NCI-H2227 treated with DMSO at 0.1 percent for 48 hours (cell line): ENCODE measurements at regions not wholly inside any gene's neighbourhood (a gene's known extent, or its start where the extent isn't known, plus 50 kb on each side); places are given as distances from the start of the nearest gene placed in this dataset.
"Not testable (repeated sequence)": the region's sequence is repeated elsewhere in the genome, so short reads cannot be mapped to it uniquely, and the experiment has no call there.

Experiments used
- DNase-seq: peaks from one replicate; lab custom pipeline; 2025; lab: John Stamatoyannopoulos, UW

DNA sequence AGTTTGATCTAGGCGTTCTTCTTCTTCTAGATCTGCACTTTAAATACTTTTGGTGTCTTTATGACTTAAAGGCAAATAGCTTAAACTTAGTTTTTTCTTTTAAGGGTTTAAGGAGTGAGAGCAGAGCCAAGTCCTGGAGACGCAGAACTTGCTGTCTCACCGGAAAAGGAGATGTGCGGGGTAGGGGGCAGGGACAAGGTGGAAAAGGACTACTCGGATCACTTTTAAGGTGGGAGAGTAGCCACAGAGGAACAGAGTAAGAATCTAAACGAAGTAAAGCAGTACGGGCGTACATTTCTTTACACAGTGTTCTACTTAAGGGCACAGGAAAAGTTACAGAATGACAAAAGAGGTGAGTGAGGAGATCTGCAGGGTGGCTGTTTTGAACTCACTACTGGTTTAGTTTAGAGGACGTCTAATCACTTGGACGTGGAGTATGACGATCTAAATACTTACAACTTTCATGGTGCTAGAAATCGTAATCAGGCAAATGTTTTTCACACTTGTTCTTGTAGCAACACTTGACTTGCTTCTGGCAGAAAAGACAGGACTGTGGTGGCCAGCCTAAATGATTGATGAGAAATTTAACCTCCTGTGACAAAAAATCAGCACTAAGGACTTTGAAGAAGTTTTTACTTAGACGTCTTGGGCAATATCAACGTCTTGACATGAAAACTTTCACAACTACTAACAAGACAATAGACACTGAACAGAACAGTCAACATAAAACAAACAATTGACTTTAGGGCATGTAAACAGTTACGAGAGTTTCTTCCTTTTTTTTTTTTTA, 127.0 kb downstream of the ART5 start:
- not testable (repeated sequence) for DNase-seq

DNA sequence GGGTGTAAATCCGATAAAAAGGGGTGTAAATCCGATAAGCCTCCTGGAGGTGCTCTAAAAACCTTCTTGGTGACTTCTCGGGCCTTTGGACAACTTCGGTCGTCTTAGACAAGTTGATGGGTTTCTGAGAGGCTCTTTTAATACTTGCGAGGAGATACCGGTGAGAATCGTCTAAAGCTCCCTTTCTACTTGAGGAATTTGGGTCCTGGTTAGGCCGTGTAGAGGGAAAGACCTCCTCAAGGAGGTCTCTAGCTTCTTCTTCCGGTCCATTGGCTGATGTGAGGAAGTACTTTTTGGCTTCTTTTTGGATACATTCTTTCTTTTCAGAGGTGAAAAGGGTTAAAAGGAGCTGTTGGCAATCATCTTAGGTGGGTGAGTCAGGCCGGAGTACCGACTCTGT, 128.5 kb downstream of the ART5 start:
- not testable (repeated sequence) for DNase-seq

DNA sequence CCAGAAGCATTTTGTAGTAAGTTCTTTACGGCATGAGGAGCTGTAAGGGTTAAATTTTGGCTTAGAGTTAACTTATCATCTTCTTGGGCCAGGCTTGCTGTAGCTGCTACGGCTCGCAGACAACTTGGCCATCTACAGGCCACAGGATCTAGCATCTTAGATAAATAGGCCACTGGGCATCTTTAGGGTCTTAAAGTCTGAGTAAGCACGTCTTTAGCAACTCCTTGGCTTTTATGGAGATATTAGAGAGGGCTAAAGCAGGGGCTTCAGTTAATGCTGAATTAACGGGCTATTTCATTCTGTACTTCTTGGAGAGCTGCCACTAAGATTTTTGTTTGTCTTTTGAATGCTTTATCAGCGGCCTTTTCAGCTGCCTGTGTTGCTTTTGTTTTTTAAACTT, 129.0 kb downstream of the ART5 start:
- not testable (repeated sequence) for DNase-seq

DNA sequence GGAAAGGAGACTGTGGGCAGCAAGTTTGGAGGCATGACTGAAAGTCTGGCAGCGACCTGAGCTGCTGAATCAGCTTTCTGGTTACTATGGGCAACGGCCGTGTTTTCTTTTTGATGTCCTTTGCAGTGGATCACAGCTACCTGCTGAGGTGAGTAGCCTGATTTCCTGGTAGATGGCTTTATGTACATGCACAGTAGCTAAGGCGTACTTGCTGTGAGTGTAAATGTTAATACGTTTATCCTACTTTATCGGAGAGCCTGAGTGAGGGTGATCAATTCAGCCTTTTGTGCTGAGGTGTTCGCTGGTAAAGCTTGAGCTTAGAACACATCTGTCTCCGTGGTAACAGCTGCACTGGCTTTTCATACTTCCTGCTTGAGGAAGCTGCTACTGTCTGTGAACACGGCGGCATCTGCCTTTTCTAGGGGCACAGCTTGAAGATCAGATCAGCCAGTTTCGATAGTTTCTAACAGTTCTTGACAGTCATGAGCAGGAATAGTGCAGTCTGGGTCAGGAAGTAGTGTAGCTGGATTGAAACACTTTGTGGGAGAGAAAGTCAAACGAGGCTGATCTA, 129.6 kb downstream of the ART5 start:
- DNase-seq = peak; percentile 18

DNA sequence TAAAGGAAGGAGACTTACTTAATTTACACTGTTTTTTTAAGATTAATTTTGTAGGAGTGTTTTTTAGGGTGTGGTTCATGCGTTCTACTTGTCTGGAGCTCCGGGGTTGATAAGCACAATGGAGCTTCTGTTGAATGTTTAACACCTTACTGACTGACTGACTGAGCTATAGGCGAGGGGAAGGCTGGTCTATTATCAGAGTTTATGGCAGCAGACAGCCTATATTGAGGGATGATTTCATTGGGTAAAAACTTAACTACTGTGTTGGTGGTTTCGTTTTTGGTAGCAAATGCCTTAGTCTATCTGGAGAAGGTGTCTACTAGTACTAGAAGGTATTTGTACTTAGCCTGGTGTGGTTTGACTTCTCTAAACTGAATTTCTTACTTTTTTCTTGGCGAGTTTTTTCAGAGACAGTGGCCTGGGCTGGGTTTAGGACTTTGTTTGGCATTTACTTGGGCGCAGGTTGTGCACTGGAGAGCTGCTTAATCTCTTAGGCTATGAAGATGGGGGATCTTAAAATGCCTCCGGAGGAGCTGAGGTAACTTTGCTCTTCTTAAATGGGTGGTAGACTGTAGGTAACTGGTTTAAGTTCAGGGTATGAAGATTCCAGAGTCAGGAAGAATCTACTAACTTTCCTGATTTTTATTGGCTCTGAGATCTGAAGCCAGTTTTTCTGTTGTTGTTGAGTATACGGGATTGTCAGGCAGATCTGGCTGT, 130.2 kb downstream of the ART5 start:
- DNase-seq = not testable (repeated sequence)

DNA sequence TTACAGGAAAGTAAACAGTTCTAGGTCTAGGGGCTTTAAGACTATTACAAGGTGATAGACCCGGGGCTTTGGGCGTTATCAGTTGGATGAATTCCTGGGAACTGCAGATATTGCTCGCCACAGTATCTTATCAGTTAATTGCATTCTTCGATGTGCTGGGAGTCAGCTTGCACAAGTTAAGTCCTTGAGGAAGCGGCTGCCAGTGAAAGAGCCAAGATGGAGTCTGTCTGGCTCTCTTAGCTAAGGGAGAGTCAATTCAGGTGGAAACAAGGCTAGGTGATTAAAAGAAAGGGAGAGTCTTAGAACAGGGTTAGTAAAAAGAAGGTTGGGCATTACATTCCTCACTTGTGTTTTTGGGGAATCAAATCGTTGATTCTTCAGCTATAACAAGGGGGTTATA, 130.6 kb upstream of the ZNF195 start:
- not testable (repeated sequence) for DNase-seq

DNA sequence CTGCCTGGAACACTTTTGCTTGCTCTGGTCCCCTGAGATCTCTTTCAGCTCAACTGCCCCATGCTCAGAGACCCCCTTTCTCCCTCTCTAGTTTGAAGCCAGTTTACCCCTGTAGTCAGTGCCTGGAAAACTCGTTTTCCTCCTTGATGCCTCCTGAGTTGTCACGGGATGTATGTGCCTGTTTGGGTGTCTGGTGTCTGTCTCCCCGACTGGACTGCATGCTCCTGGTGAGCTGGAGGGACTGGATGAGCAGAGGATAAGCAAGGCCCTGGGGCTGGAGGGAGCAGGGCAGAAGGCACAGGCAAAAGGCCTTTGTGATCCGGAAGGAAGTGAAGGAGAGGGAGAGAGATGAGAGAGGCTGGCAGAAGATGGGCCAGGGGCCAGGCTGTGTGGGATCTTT, 120.3 kb upstream of the ZNF195 start:
- not testable (repeated sequence) for DNase-seq

DNA sequence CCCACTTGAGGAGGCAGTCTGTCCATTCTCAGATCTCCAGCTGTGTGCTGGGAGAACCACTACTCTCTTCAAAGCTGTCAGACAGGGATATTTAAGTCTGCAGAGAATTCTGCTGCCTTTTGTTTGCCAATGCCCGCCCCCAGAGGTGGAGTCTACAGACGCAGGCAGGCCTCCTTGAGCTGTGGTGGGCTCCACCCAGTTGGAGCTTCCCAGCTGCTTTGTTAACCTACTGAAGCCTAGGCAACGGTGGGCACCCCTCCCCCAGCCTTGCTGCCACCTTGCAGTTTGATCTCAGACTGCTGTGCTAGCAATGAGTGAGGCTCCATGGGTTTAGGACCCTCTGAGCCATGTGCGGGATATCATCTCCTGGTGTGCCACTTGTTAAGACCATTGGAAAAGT, 119.4 kb upstream of the ZNF195 start:
- not testable (repeated sequence) for DNase-seq

DNA sequence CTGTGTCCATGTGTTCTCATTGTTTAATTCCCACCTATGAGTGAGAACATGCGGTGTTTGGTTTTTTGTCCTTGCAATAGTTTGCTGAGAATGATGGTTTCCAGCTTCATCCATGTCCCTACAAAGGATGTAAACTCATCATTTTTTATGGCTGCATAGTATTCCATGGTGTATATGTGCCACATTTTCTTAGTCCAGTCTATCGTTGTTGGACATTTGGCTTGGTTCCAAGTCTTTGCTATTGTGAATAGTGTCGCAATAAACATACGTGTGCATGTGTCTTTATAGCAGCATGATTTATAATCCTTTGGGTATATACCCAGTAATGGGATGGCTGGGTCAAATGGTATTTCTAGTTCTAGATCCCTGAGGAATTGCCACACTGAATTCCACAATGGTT, 114.2 kb upstream of the ZNF195 start:
- DNase-seq = not testable (repeated sequence)

DNA sequence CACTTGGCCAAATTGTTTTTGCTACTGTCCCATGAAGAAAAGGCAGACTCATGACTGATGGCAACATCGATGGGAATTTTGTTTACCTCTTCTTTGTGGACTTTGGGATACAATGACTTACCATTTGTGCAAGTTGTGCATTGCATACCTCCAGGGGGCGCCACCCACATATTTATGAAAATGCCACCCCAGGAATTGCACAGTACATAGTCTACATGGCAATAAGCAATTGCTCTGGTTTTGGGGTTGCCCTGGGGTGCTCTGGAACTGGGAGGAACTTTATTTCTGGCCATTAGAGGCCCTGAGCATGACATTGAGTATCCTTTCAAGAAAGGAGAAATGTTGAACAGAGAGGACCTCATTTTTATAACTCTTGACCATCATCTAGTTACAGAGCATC, 109.1 kb upstream of the ZNF195 start:
- not testable (repeated sequence) for DNase-seq

DNA sequence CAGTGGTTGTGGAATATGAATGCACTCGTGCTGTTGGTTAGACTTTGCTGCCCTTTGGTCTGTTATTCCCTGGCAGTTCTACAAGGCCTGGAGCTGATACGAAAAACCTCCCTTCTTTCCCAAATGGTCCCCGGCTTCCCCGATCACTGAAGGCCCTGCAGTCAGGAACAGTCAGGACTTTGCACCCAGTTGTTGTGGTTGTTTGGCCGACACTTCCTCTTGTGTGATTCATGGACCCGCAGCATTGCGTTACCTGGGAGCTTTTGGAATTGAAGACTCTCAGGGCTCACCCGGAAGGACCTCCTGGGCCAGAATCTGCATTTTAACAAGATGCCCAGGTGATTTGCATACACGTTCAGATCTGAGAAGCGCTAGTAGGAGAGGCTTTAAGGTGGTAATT, 106.8 kb upstream of the ZNF195 start:
- not testable (repeated sequence) for DNase-seq

DNA sequence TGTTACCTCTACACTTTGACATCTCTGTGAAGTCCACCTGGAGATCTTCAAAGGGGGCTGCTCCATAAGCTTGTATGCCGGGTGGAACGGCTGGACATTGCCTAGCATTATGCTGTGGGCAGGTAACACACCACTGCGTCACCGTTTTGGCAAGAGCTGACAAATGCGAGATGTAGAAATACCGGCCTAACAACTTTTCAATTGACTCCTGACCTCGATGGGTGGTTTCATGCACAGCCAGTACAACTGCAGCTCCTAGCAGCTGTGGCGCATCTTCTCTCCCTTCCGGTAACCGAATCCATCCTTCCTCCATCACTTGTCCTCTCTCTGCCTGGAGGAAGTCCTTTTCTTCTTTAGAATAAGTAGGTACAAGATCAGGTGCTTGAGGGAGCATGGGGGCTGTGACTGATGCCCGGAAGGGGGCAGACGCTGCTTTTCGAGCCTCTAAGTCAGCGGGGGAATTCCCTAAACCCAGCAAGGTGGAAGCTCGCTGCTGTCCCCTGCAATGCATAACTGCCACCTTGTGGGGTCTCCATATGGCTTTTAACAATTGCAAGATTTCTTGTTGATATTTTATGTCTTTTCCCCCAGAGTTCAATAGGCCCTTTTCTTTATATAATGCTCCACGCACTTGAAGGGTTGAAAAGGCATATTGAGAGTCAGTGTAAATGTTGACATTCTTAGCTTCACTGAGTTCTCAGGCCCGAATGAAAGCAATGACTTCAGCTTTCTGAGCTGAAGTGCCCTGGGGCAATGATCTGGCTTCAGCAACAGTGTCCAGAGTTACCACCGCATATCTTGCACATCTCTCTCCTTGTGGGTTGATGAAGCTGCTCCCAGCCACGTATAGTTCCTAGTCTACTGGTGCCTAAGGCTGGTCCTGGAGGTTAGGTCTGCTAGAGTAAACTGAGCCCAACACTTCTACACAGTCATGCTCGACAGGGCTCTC, 98.3 kb upstream of the ZNF195 start:
- DNase-seq = not testable (repeated sequence)

DNA sequence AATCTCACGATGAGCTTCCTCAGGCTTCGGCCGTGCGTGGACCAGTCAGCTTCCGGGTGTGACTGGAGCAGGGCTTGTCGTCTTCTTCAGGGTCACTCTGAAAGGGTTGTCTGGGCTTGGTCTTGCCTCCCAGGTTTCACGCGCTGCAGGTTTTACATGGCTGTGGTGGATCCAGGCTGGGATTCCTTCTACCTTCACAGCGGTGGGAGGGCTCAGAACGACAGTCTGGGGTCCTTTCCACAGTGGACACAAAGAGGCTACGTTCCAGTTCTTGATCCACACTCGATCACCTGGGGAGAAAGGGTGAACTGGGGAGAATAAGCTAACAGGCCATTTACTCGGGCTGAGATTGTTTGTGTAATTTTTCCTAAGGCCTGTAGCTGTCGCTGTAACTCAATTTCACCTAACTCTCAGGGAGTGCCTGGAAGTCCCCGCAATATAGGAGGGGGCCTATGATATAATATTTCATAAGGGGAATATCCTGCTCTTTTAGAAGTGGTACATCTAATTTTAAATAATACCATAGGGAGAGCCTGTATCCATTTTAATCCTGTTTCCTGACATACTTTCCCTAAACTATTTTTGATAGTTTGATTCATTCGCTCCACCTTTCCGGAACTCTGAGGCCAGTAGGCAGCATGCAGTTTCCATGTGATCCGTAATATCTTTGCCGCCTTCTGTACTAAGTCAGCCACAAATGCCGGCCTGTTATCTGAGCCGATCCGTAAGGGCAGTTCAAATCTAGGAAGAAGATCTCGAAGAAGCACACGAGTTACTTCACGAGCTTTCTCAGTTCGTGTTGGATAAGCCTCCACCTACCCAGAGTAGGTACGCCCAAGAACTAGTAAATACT, 97.4 kb upstream of the ZNF195 start:
- not testable (repeated sequence) for DNase-seq

DNA sequence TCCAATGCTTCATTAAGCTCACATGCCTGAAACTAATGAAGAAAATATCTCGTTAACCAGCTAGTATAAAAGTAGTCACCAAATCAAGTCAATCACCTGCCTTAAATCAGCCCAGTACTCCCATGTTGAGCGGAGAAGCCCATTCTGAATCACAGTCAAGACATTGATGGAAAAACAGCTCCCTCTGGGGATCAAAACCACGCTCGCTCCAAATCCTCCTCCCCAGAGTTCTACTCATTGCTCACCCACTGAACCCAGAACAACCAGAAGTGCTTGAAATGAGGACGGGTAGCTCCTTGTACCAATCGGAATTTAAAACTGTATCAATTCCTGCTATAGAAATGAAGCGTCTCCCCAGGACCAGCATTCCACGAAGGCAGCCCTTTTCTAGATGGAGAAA, 90.0 kb upstream of the ZNF195 start:
- DNase-seq = not testable (repeated sequence)

DNA sequence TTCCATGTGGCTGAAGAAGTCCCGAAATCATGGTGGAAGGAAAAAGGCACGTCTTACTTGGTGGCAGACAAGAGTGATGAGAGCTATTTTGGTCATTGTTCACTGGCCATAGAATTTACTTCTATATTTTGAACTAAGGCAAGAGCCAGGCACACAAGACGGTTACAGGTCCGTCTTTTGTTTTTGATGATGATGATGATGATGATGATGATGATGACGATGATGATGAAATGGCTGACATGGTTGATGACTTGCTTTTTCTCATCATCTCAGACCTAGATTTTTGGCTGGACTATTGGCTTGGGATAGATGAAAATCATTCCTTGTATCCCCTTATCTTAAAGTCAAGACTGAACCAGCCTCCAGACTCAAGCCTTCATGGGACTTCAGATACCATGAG, 88.7 kb upstream of the ZNF195 start:
- DNase-seq = not testable (repeated sequence)

DNA sequence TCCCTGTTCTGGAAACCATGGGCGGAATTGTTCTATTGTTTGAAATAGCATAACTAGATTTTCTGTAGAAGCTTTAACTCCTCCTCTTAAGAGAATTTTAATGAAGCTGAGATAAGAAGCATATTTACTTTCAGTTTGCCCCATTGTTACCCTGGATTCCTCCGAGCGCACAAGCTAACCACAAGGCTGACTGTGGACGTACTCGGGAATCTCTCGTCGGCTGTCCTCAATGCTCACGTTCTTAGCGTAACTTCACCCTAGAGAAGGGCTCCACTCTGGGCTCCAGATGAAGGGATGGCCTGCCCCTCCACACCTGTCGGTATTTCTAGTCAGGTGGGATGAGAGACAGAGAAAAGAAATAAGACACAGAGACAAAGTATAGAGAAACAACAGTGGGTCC, 76.7 kb upstream of the ZNF195 start:
- DNase-seq = not testable (repeated sequence)

DNA sequence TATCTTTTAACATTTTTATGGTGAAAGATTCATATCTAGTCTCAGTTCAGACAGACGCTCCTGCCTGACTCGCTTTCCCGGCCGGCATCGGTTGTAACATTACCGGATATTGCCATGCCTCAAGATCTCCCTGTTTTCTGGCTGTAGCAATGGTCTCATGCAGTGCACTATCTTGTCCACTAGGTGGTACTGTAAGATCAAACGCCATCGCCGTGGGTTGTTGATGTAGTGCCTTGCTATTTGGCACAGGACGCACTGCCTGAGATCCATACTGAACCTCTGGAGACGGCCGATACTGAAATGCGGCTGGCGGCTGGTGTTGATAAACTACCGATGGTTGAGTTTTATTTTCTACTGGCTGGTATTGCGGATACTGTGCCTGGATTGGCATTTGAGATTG, 75.9 kb upstream of the ZNF195 start:
- peak; percentile 20 for DNase-seq

DNA sequence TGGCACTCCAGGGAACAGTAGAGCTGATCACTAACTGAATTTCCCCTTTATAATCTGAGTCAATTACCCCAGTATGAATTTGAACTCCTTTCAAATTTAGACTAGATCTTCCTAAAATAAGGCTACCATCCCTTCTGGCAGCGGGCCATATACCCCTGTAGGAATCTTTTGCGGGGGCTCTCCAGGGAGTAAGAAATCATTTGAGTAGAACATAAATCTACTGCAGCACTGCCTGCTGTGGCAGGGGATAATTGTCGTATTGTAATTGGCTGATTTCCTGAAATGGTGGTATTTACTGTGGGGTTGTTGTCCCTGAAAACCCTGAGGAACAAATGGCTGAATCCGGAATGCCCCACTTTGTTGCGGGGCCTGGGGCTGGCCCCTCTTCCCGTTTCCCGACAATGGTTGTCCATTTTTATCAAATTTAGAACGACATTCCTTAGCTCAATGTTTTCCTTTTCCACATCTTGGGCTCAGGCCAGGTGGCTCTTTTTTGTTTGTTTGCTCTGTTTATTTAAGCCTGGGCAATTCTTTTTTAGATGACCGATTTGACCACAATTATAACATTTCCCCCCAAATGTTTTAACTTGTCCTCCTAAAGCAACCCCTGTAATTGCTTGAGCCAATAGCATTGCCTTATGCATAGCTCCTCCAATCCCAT, 74.8 kb upstream of the ZNF195 start:
- peak; percentile 12 for DNase-seq

DNA sequence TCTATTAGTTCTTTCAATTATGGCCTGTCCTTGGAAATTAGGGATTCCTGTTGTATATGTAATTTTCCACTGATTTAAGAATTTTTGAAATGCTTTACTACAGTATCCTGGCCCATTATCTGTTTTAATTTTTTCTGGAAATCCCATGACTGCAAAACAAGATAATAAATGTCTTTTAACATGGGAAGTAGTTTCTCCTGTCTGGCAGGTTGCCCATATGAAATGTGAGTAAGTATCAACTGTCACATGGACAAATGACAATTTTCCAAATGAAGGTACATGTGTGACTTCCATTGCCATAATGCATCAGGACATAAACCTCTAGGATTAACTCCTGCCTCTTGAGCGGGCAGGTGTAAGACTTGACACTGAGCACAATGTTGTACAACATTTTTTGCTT, 71.9 kb upstream of the ZNF195 start:
- DNase-seq = not testable (repeated sequence)

DNA sequence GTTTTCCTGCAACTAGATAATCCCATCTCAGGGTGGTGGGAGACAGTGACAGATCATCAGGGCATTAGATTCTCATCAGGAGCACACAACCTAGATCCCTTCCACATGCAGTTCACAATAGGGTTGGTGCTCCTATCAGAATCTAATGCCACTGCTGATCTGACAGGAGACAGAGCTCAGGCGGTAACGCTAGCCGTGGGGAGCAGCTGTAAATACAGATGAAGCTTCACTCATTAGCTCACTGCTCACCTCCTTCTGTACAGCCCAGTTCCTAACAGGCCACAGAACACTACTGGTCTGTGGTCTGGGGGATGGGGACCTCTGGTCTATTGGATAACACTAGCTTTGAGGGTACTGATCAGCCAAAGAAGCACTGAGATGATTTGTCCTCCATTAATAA, 66.6 kb upstream of the ZNF195 start:
- not testable (repeated sequence) for DNase-seq

DNA sequence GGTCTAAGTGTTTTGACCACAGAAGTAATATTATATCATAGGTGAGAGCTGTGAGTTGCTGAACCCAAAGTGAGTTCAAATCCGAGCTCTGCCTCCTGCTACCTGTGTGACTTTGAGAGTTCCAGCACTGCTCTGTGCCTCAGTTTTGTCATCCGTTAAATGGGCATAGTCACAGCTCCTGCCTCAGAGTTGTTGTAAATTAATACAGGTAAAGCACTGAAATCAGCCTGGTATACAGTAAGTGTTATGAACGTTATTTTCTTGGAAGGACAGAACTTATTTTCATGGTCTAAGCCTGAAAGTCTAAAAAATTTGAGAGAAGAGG, 65.4 kb upstream of the ZNF195 start:
- DNase-seq = not testable (repeated sequence)
